CD4-positive, alpha-beta memory T cell (primary cell): ENCODE measurements at regions not wholly inside any gene's neighbourhood (a gene's known extent, or its start where the extent isn't known, plus 50 kb on each side); places are given as distances from the start of the nearest gene placed in this dataset.

ENCODE experiments used
- CTCF ChIA-PET: fragments of 350-600 bp; sonication (Branson Sonifier 250); formaldehyde crosslinking; loops from one replicate; lab custom pipeline; 2021; ENCODE audit warnings: inconsistent platforms; ENCODE audit not compliant: partially characterized antibody; lab: Charles Lee
- POLR2A ChIA-PET: fragments of 350-600 bp; sonication (Branson Sonifier 250); formaldehyde crosslinking; loops from one replicate; lab custom pipeline; 2021; ENCODE audit not compliant: partially characterized antibody; lab: Charles Lee
- DNase-seq, 5 donors: peaks; one replicate each; pipeline versions ENCODE4 v3.0.0 to v3.0.0-alpha.2; 2020 to 2022; ENCODE audit warnings: mixed read lengths in 1 of 5
- H3K27ac ChIP-seq: one replicate; pipeline ENCODE4 v1.7.0; 2013; ENCODE audit warnings: low read depth, low read length
- H3K27me3 ChIP-seq: 2 replicates; pipeline ENCODE4 v1.7.0; 2013; ENCODE audit warnings: mild to moderate bottlenecking, low read length, moderate library complexity; ENCODE audit not compliant: insufficient read depth
- H3K36me3 ChIP-seq: 2 replicates; pipeline ENCODE4 v1.7.0; 2013; ENCODE audit warnings: mild to moderate bottlenecking, low read length, moderate library complexity; ENCODE audit not compliant: insufficient read depth
- H3K4me1 ChIP-seq: 2 replicates; pipeline ENCODE4 v1.7.0; 2013; ENCODE audit warnings: mild to moderate bottlenecking, low read length, moderate library complexity; ENCODE audit not compliant: insufficient read depth
- H3K4me3 ChIP-seq, 2 donors: one replicate each; pipeline ENCODE4 v1.7.0; 2013; ENCODE audit warnings: low read length in 2 of 2, mild to moderate bottlenecking in 1 of 2
- H3K9me3 ChIP-seq, 2 donors: one replicate each; pipeline ENCODE4 v1.7.0; 2013; ENCODE audit warnings: low read length in 2 of 2, control low read depth in 1 of 2; ENCODE audit not compliant: control insufficient read depth in 1 of 2
- H3K27ac Mint-ChIP-seq, 7 donors: one replicate each; pipeline ENCODE4 v1.8.0; 2020 to 2021; ENCODE audit warnings: mixed read lengths in 7 of 7, mild to moderate bottlenecking in 6 of 7, inconsistent platforms in 3 of 7, moderate library complexity in 3 of 7
- H3K27me3 Mint-ChIP-seq, 2 donors: one replicate each; pipeline ENCODE4 v1.8.0; 2020 to 2021; ENCODE audit warnings: mixed read lengths in 2 of 2
- H3K36me3 Mint-ChIP-seq, 2 donors: one replicate each; pipeline ENCODE4 v1.8.0; 2020 to 2021; ENCODE audit warnings: mixed read lengths in 2 of 2, inconsistent platforms in 1 of 2, mild to moderate bottlenecking in 1 of 2
- H3K4me1 Mint-ChIP-seq, 4 donors: one replicate each; pipeline ENCODE4 v1.8.0; 2020 to 2021; ENCODE audit warnings: mixed read lengths in 4 of 4, mild to moderate bottlenecking in 1 of 4
- H3K4me3 Mint-ChIP-seq, 8 donors: one replicate each; pipeline ENCODE4 v1.8.0; 2020 to 2021; ENCODE audit warnings: mixed read lengths in 8 of 8, mild to moderate bottlenecking in 7 of 8, moderate library complexity in 6 of 8, inconsistent platforms in 3 of 8
- H3K9me3 Mint-ChIP-seq, 8 donors: one replicate each; pipeline ENCODE4 v1.8.0; 2020 to 2021; ENCODE audit warnings: mixed read lengths in 8 of 8, mild to moderate bottlenecking in 5 of 8, inconsistent platforms in 3 of 8, moderate library complexity in 1 of 8
- intact Hi-C: fragments of 100-400 bp; cut with micrococcal nuclease; formaldehyde crosslinking; loops from one replicate; pipeline ENCODE4 v1.15.1; 2023

- Mint-ChIP-seq H3K36me3 (no peaks in the 10 kb centered on the region), H3K4me3 (no peak overlapping the region), H3K27ac (no peak overlapping the region), H3K9me3 (peaks cover 0 to 5% (median 0%) of the 10 kb centered on the region in 8 donors), H3K27me3 (no peaks in the 10 kb centered on the region), H3K4me1 (no peaks in the 10 kb centered on the region)
- no peak overlapping the region for H3K27ac ChIP-seq
- H3K4me1 ChIP-seq: no peaks in the 10 kb centered on the region
- DNase-seq: no peak
- H3K9me3 ChIP-seq: no peaks in the 10 kb centered on the region
- H3K4me3 ChIP-seq: no peak overlapping the region
- no peaks in the 10 kb centered on the region for H3K27me3 ChIP-seq
- ChIA-PET CTCF (no interaction called here), POLR2A (no interaction called here)
- intact Hi-C loops: no loop called here
- no peaks in the 10 kb centered on the region for H3K36me3 ChIP-seq
Observed at GRCh38 chr13:67421475-67421874, 191.3 kb upstream of the PCDH9 start.

GRCh38 chr13:67416047-67416925 lies 186.2 kb upstream of the PCDH9 start:
- Histone ChIP-seq H3K9me3 (peaks cover 0 to 4% of the 10 kb centered on the region in 2 donors), H3K27me3 (no peaks in the 10 kb centered on the region), H3K27ac (no peak overlapping the region), H3K36me3 (no peaks in the 10 kb centered on the region), H3K4me3 (no peak overlapping the region), H3K4me1 (no peaks in the 10 kb centered on the region)
- Mint-ChIP-seq H3K4me3 (no peak overlapping the region), H3K36me3 (no peaks in the 10 kb centered on the region), H3K4me1 (no peaks in the 10 kb centered on the region), H3K27ac (no peak overlapping the region), H3K27me3 (no peaks in the 10 kb centered on the region), H3K9me3 (peaks cover 0 to 4% (median 0%) of the 10 kb centered on the region in 8 donors)
- CTCF ChIA-PET: no interaction called here
- DNase-seq: no peak
- intact Hi-C loops: no loop called here
- POLR2A ChIA-PET: no interaction called here

- H3K4me3 Mint-ChIP-seq: no peak overlapping the region
- no peaks in the 10 kb centered on the region for H3K4me1 Mint-ChIP-seq
- Histone ChIP-seq H3K27me3 (no peaks in the 10 kb centered on the region), H3K9me3 (no peaks in the 10 kb centered on the region), H3K4me3 (no peak overlapping the region), H3K36me3 (no peaks in the 10 kb centered on the region), H3K4me1 (no peaks in the 10 kb centered on the region), H3K27ac (no peak overlapping the region)
- POLR2A ChIA-PET: no interaction called here
- CTCF ChIA-PET: no interaction called here
- H3K36me3 Mint-ChIP-seq: no peaks in the 10 kb centered on the region
- H3K27me3 Mint-ChIP-seq: no peaks in the 10 kb centered on the region
- no peak for DNase-seq
- H3K27ac Mint-ChIP-seq: no peak overlapping the region
- intact Hi-C loops: no loop called here
- H3K9me3 Mint-ChIP-seq: peaks cover 0 to 6% (median 0%) of the 10 kb centered on the region in 8 donors
Observed at GRCh38 chr13:67410645-67411044, 180.5 kb upstream of the PCDH9 start.

- no peak overlapping the region for H3K27ac ChIP-seq
- no peaks in the 10 kb centered on the region for H3K4me1 ChIP-seq
- no peaks in the 10 kb centered on the region for H3K36me3 ChIP-seq
- H3K27ac Mint-ChIP-seq: no peak overlapping the region
- no peaks in the 10 kb centered on the region for H3K4me1 Mint-ChIP-seq
- no peaks in the 10 kb centered on the region for H3K27me3 ChIP-seq
- DNase-seq: no peak
- intact Hi-C loops: no loop called here
- no peak overlapping the region for H3K4me3 ChIP-seq
- H3K4me3 Mint-ChIP-seq: no peak overlapping the region
- POLR2A ChIA-PET: no interaction called here
- H3K36me3 Mint-ChIP-seq: no peaks in the 10 kb centered on the region
- H3K9me3 ChIP-seq: no peaks in the 10 kb centered on the region
- peaks cover 0 to 6% (median 0%) of the 10 kb centered on the region in 8 donors for H3K9me3 Mint-ChIP-seq
- no peaks in the 10 kb centered on the region for H3K27me3 Mint-ChIP-seq
- CTCF ChIA-PET: no interaction called here
Observed at GRCh38 chr13:67408798-67409197, 178.7 kb upstream of the PCDH9 start.

- CTCF ChIA-PET: interaction anchor here (1.1 kb wide), 1 partner anchor 11 kb away, joined by 3 read pairs; no protein-coding TSS in a partner anchor
Observed at GRCh38 chr13:67402546-67402945, 172.4 kb upstream of the PCDH9 start.

GRCh38 chr13:67395577-67395976 lies 165.4 kb upstream of the PCDH9 start:
- Mint-ChIP-seq H3K36me3 (no peaks in the 10 kb centered on the region), H3K9me3 (peaks cover 2 to 16% (median 6%) of the 10 kb centered on the region in 8 donors), H3K27ac (no peak overlapping the region), H3K4me1 (no peaks in the 10 kb centered on the region), H3K27me3 (no peaks in the 10 kb centered on the region), H3K4me3 (no peak overlapping the region)
- ChIA-PET CTCF (no interaction called here), POLR2A (no interaction called here)
- Histone ChIP-seq H3K4me1 (no peaks in the 10 kb centered on the region), H3K36me3 (no peaks in the 10 kb centered on the region), H3K4me3 (no peak overlapping the region), H3K27ac (no peak overlapping the region), H3K9me3 (no peaks in the 10 kb centered on the region), H3K27me3 (no peaks in the 10 kb centered on the region)
- intact Hi-C loops: no loop called here
- DNase-seq: no peak

More at GRCh38 chr13:67402546-67402945, 172.4 kb upstream of the PCDH9 start:
- Mint-ChIP-seq H3K9me3 (peaks cover 4 to 19% (median 10%) of the 10 kb centered on the region in 8 donors), H3K27ac (no peak overlapping the region), H3K4me3 (no peak overlapping the region), H3K27me3 (no peaks in the 10 kb centered on the region), H3K36me3 (no peaks in the 10 kb centered on the region), H3K4me1 (no peaks in the 10 kb centered on the region)
- Histone ChIP-seq H3K27ac (no peak overlapping the region), H3K27me3 (no peaks in the 10 kb centered on the region), H3K4me1 (no peaks in the 10 kb centered on the region), H3K4me3 (no peak overlapping the region), H3K36me3 (no peaks in the 10 kb centered on the region), H3K9me3 (no peaks in the 10 kb centered on the region)
- POLR2A ChIA-PET: no interaction called here
- intact Hi-C loops: no loop called here
- DNase-seq: no peak

GRCh38 chr13:67392014-67392413 lies 161.9 kb upstream of the PCDH9 start:
- H3K27ac ChIP-seq: no peak overlapping the region
- H3K4me1 ChIP-seq: no peaks in the 10 kb centered on the region
- Mint-ChIP-seq H3K4me1 (no peaks in the 10 kb centered on the region), H3K27me3 (no peaks in the 10 kb centered on the region), H3K9me3 (peaks cover 0 to 3% (median 0%) of the 10 kb centered on the region in 8 donors), H3K27ac (no peak overlapping the region), H3K36me3 (no peaks in the 10 kb centered on the region), H3K4me3 (no peak overlapping the region)
- no peaks in the 10 kb centered on the region for H3K36me3 ChIP-seq
- intact Hi-C loops: no loop called here
- DNase-seq: no peak
- no peaks in the 10 kb centered on the region for H3K9me3 ChIP-seq
- POLR2A ChIA-PET: no interaction called here
- H3K4me3 ChIP-seq: no peak overlapping the region
- CTCF ChIA-PET: no interaction called here
- H3K27me3 ChIP-seq: no peaks in the 10 kb centered on the region
